Natural killer cell (primary cell): ENCODE measurements at regions not wholly inside any gene's neighbourhood (a gene's known extent, or its start where the extent isn't known, plus 50 kb on each side); places are given as distances from the start of the nearest gene placed in this dataset.

ENCODE experiments used
- ATAC-seq, 3 donors: fragments of 150-1000 bp in 2 of 3; fragments of 200-7000 bp in 1 of 3; cut with Tn5 transposase; 1 replicate in 1 of 3; 2 replicates in 2 of 3; pipeline ENCODE4 v1.10.0; 2021; ENCODE audit warnings: mild to moderate bottlenecking in 2 of 3, moderate library complexity in 2 of 3
- DNase-seq, 2 donors: peaks; one replicate each; pipeline versions ENCODE4 v3.0.0 to v3.0.0-alpha.2; 2013 to 2021; ENCODE audit warnings: mixed read lengths in 1 of 2
- H3K27ac ChIP-seq: one replicate; pipeline ENCODE4 v1.5.1; 2013; ENCODE audit warnings: mild to moderate bottlenecking, low read length
- H3K27me3 ChIP-seq: one replicate; pipeline ENCODE4 v1.6.1; 2013; ENCODE audit warnings: low read length; ENCODE audit not compliant: control insufficient read depth, insufficient read depth
- H3K36me3 ChIP-seq: one replicate; pipeline ENCODE4 v1.6.1; 2013; ENCODE audit warnings: low read length; ENCODE audit not compliant: control insufficient read depth, insufficient read depth
- H3K4me1 ChIP-seq: one replicate; pipeline ENCODE4 v1.6.1; 2013; ENCODE audit warnings: low read length; ENCODE audit not compliant: control insufficient read depth, insufficient read depth
- H3K4me3 ChIP-seq: one replicate; pipeline ENCODE4 v1.5.1; 2013; ENCODE audit warnings: low read length
- H3K9me3 ChIP-seq: one replicate; pipeline ENCODE4 v1.6.1; 2013; ENCODE audit warnings: low read length; ENCODE audit not compliant: control insufficient read depth, insufficient read depth
- H3K27ac Mint-ChIP-seq, 2 donors: one replicate each; pipeline ENCODE4 v1.8.0; 2022; ENCODE audit warnings: mild to moderate bottlenecking in 2 of 2, mixed read lengths in 2 of 2, moderate library complexity in 1 of 2
- H3K27me3 Mint-ChIP-seq, 2 donors: one replicate each; pipeline ENCODE4 v1.8.0; 2022; ENCODE audit warnings: low read depth in 2 of 2, mixed read lengths in 2 of 2
- H3K36me3 Mint-ChIP-seq: one replicate; pipeline ENCODE4 v1.8.0; 2022; ENCODE audit warnings: mixed read lengths
- H3K4me1 Mint-ChIP-seq, 2 donors: one replicate each; pipeline ENCODE4 v1.8.0; 2022; ENCODE audit warnings: mixed read lengths in 2 of 2
- H3K4me3 Mint-ChIP-seq: one replicate; pipeline ENCODE4 v1.8.0; 2022; ENCODE audit warnings: mild to moderate bottlenecking, moderate library complexity, mixed read lengths
- H3K9me3 Mint-ChIP-seq, 2 donors: one replicate each; pipeline ENCODE4 v1.8.0; 2022; ENCODE audit warnings: mixed read lengths in 2 of 2
- CTCF ChIP-seq: fragments of 200-600 bp; IDR thresholded peaks from one replicate; pipeline ENCODE4 v1.8.0; 2022; ENCODE audit warnings: antibody characterized with exemption
- WGBS: methylation state at CpG from one replicate; pipeline ENCODE4 v1.1.7; 2013; ENCODE audit warnings: missing lambda C conversion rate; ENCODE audit not compliant: insufficient coverage; 5-methylcytosine and 5-hydroxymethylcytosine counted together
- intact Hi-C: fragments of 100-400 bp; cut with micrococcal nuclease; formaldehyde crosslinking; loops from one replicate; pipeline ENCODE4 v1.14.2; 2022

- intact Hi-C loops = no loop called here
- DNase-seq (no peak), ATAC-seq (no peak)
- Mint-ChIP-seq H3K27ac (no peak overlapping the region), H3K27me3 (no peaks in the 10 kb centered on the region), H3K4me3 (no peak overlapping the region), H3K4me1 (peaks cover 6 to 13% of the 10 kb centered on the region in 2 donors), H3K36me3 (no peaks in the 10 kb centered on the region), H3K9me3 (no peaks in the 10 kb centered on the region)
- Histone ChIP-seq H3K36me3 (peaks cover 13% of the 10 kb centered on the region), H3K4me3 (no peak overlapping the region), H3K4me1 (no peaks in the 10 kb centered on the region), H3K27me3 (no peaks in the 10 kb centered on the region), H3K27ac (no peak overlapping the region), H3K9me3 (no peaks in the 10 kb centered on the region)
- no peak for TF ChIP-seq CTCF
- 86% methylated on average over 9 of the region's 9 CpGs for WGBS
These were observed 92.1 kb downstream of the NIBAN1 start for GRCh38 chr1:184881941-184882913.

- Mint-ChIP-seq H3K27ac (peak overlapping the region in 1 of 2 donors; percentile 5), H3K27me3 (no peaks in the 10 kb centered on the region), H3K4me3 (no peak overlapping the region), H3K36me3 (no peaks in the 10 kb centered on the region), H3K4me1 (peaks cover 0 to 3% of the 10 kb centered on the region in 2 donors), H3K9me3 (no peaks in the 10 kb centered on the region)
- Histone ChIP-seq H3K4me1 (no peaks in the 10 kb centered on the region), H3K36me3 (peaks cover 15% of the 10 kb centered on the region), H3K9me3 (no peaks in the 10 kb centered on the region), H3K27ac (no peak overlapping the region), H3K27me3 (no peaks in the 10 kb centered on the region), H3K4me3 (no peak overlapping the region)
- intact Hi-C loops = no loop called here
- TF ChIP-seq CTCF = no peak
- ATAC-seq (no peak), DNase-seq (no peak)
- WGBS = 94% methylated on average over 3 of the region's 3 CpGs
These were observed 94.3 kb downstream of the NIBAN1 start for GRCh38 chr1:184879876-184880557.

- Histone ChIP-seq H3K4me1 (no peaks in the 10 kb centered on the region), H3K9me3 (no peaks in the 10 kb centered on the region), H3K27me3 (no peaks in the 10 kb centered on the region), H3K27ac (no peak overlapping the region), H3K4me3 (no peak overlapping the region), H3K36me3 (peaks cover 7% of the 10 kb centered on the region)
- Mint-ChIP-seq H3K27ac (no peak overlapping the region), H3K36me3 (no peaks in the 10 kb centered on the region), H3K4me3 (no peak overlapping the region), H3K27me3 (no peaks in the 10 kb centered on the region), H3K9me3 (no peaks in the 10 kb centered on the region), H3K4me1 (peaks cover 0 to 3% of the 10 kb centered on the region in 2 donors)
- WGBS = 89% methylated on average over 1 of the region's 1 CpG
- DNase-seq (no peak), ATAC-seq (no peak)
- intact Hi-C loops = no loop called here
- no peak for TF ChIP-seq CTCF
These were observed 95.7 kb downstream of the NIBAN1 start for GRCh38 chr1:184878602-184879001.
